Endodermal cell (in vitro differentiated cells): ENCODE measurements at regions not wholly inside any gene's neighbourhood (a gene's known extent, or its start where the extent isn't known, plus 50 kb on each side); places are given as distances from the start of the nearest gene placed in this dataset.

Experiments used
- DNase-seq: peaks from one replicate; pipeline ENCODE4 v3.0.0-alpha.2; 2017
- H3K27ac ChIP-seq: 2 replicates; pipeline ENCODE4 v1.5.1; 2013; ENCODE audit warnings: mild to moderate bottlenecking, low read depth, low read length, moderate library complexity
- H3K27me3 ChIP-seq: 2 replicates; pipeline ENCODE4 v1.6.1; 2013; ENCODE audit warnings: mild to moderate bottlenecking, low read length, moderate library complexity; ENCODE audit not compliant: insufficient read depth, control insufficient read depth, poor library complexity, severe bottlenecking
- H3K36me3 ChIP-seq: 2 replicates; pipeline ENCODE4 v1.7.0; 2013; ENCODE audit warnings: mild to moderate bottlenecking, low read length, moderate library complexity; ENCODE audit not compliant: control insufficient read depth, insufficient read depth
- H3K4me1 ChIP-seq: one replicate; pipeline ENCODE4 v1.7.0; 2013; ENCODE audit warnings: low read length; ENCODE audit not compliant: control insufficient read depth, insufficient read depth
- H3K4me3 ChIP-seq: 2 replicates; pipeline ENCODE4 v1.5.1; 2013; ENCODE audit warnings: mild to moderate bottlenecking, low read length, moderate library complexity
- H3K9ac ChIP-seq: 2 replicates; pipeline ENCODE4 v1.6.1; 2013; ENCODE audit warnings: mild to moderate bottlenecking, low read length, moderate library complexity; ENCODE audit not compliant: poor library complexity, severe bottlenecking; ENCODE audit errors: extremely low read depth
- H3K9me3 ChIP-seq: 2 replicates; pipeline ENCODE4 v1.6.1; 2013; ENCODE audit warnings: mild to moderate bottlenecking, low read length, moderate library complexity; ENCODE audit not compliant: control insufficient read depth
- H3K27ac Mint-ChIP-seq: 2 replicates; pipeline ENCODE4 v1.8.0; 2020; ENCODE audit warnings: mixed read lengths
- H3K27me3 Mint-ChIP-seq: 2 replicates; pipeline ENCODE4 v1.8.0; 2021; ENCODE audit warnings: mild to moderate bottlenecking, mixed read lengths; ENCODE audit not compliant: insufficient read depth
- H3K36me3 Mint-ChIP-seq: 2 replicates; pipeline ENCODE4 v1.8.0; 2020; ENCODE audit warnings: low read depth, mixed read lengths
- H3K4me1 Mint-ChIP-seq: 2 replicates; pipeline ENCODE4 v1.8.0; 2020; ENCODE audit warnings: mixed read lengths
- H3K4me3 Mint-ChIP-seq: 2 replicates; pipeline ENCODE4 v1.8.0; 2020; ENCODE audit warnings: mild to moderate bottlenecking, moderate library complexity, mixed read lengths
- H3K9me3 Mint-ChIP-seq: 2 replicates; pipeline ENCODE4 v1.8.0; 2020; ENCODE audit warnings: mild to moderate bottlenecking, mixed read lengths
- CTCF ChIP-seq: fragments of 200-600 bp; sonication (generic); conservative IDR thresholded peaks from 2 replicates; pipeline ENCODE4 v1.5.0; 2021; ENCODE audit warnings: antibody characterized with exemption, mild to moderate bottlenecking
- WGBS, 2 experiments: methylation state at CpG; one replicate each; pipeline versions ENCODE4 v1.1.5 to v1.1.7; 2013; ENCODE audit warnings: missing lambda C conversion rate in 2 of 2, mixed read lengths in 1 of 2; ENCODE audit not compliant: insufficient coverage in 1 of 2, insufficient read length in 1 of 2; 5-methylcytosine and 5-hydroxymethylcytosine counted together

DNA sequence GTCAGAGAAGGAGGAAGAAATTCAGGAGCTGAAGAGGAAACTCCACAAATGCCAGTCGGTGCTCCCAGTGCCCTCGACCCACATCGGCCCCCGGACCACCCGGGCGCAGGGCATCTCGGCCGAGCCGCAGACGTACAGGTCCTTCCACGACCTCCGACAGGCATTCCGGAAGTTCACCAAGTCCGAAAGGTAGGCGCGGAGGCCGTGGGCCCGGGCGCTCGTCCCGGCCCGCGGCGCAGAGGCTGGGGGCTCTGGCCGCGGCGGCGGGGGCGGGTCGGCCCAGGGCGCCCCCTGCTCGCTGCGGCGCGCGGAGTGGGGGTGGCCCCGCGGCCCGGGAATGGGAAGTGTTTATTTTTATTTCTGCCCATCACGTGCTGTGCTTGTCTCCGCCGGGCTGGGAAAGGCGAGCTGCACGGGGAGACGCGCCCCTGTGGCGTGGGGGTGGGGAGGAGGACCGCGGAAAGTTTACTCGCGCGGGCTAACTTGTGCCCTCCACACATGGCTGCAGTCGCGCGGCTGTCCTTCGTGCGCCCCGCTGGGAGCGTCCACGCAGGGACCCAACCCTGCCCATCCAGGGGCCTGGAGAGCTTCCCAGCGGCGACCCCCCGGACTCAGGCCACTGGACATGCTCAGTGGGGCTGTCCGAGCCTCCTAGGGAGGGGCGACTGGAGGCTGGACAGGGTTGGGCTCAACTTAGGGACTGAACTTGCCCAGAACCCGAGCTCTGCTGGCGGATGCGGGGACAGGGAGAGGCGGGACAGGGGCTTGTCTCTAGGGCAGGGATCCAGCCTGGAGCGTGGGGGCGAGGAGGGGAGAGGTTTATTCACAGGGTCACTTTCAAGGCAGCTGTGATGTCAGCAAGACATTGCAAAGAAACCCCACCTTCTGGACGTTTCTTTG is 82.6 kb upstream of the PRKG1 start:
- Histone ChIP-seq H3K36me3 (no peaks in the 10 kb centered on the region), H3K9ac (no peak overlapping the region), H3K4me1 (no peaks in the 10 kb centered on the region), H3K9me3 (no peaks in the 10 kb centered on the region), H3K27ac (no peak overlapping the region), H3K4me3 (peak overlapping the region; percentile 74), H3K27me3 (peaks cover 66% of the 10 kb centered on the region)
- Mint-ChIP-seq H3K27me3 (peaks cover 56% of the 10 kb centered on the region), H3K27ac (no peak overlapping the region), H3K4me3 (peak overlapping the region; percentile 70), H3K9me3 (no peaks in the 10 kb centered on the region), H3K4me1 (peaks cover 11% of the 10 kb centered on the region), H3K36me3 (no peaks in the 10 kb centered on the region)
- 2 to 8% methylated on average over 17 to 72 of the region's 72 CpGs for WGBS, 2 experiments
- peak; percentile 72 for DNase-seq
- TF ChIP-seq CTCF: no peak

DNA sequence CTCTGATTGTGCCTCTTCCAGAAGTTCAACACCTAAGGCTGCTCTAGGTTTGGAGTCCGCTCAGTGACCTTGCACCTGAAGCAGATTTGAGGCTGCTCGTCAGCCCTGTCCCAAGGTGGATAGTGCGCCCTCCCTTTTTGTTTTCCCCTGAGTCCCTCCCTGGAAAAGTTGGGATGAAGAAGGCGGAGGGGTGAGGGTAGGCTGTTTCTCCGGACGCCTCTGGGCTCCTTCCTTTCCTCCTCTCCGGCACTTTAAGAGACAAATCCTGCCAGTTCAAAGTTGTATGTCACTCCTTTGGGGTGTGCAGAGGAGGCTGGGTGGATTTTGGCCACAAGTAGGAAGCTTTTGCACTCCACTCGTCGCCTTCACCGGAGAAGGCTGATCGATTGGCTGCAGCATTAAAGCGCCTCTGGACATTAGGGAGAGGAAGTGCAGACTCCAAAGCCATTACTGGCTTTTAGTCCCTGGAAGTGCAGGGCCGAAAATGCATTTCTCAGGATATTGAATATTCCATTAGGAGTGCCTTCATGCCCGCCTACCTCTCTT is 81.9 kb upstream of the PRKG1 start:
- peak; percentile 76 for DNase-seq
- Histone ChIP-seq H3K9ac (no peak overlapping the region), H3K4me3 (peak overlapping the region; percentile 74), H3K27ac (no peak overlapping the region), H3K27me3 (peaks cover 60% of the 10 kb centered on the region), H3K4me1 (no peaks in the 10 kb centered on the region), H3K36me3 (no peaks in the 10 kb centered on the region), H3K9me3 (no peaks in the 10 kb centered on the region)
- Mint-ChIP-seq H3K27ac (no peak overlapping the region), H3K27me3 (peaks cover 56% of the 10 kb centered on the region), H3K9me3 (no peaks in the 10 kb centered on the region), H3K36me3 (no peaks in the 10 kb centered on the region), H3K4me1 (peaks cover 11% of the 10 kb centered on the region), H3K4me3 (peak overlapping the region; percentile 70)
- TF ChIP-seq CTCF: no peak
- WGBS, 2 experiments: 41 to 56% methylated on average over 7 to 13 of the region's 14 CpGs

DNA sequence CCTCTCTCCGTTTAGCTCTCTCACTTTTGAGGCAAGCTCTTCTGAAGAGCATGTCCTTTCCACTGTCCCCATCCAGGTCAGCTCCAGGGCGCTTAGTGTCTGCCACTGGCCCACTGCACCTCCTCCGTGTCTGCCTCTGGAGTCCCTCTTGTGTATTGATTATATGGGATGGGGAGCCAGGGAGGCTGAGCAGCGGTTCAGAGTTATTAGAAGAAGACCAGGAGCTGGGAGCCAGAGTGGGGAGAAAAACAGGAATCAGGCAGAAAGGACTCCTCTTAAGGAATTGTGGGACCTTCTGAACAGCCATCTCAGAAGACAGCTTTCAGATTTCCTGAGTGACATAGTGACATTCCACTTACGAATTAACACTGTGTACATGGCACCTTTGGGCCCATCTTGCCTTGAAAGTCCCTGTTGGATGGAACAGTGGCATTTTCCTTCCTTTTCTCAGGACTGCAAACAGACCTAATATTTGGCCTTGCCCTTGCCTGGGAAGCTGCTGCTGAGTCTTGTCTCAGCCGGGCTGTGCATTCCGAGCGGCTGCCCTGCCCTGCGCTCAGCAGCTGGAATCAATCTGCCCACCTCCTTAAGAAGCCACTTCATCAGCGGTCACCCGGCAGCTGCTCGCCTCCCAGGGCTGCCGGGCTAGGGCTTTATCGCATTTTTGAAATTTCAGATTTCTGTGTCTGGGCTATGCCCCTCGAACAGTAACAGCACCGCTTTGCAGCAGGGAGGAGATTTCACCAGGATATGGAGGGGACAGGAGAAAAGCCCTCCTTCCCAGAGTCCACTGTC is 81.1 kb upstream of the PRKG1 start:
- Mint-ChIP-seq H3K4me1 (peaks cover 11% of the 10 kb centered on the region), H3K36me3 (no peaks in the 10 kb centered on the region), H3K9me3 (no peaks in the 10 kb centered on the region), H3K4me3 (peak overlapping the region; percentile 70), H3K27me3 (peaks cover 52% of the 10 kb centered on the region), H3K27ac (no peak overlapping the region)
- peak; percentile 61 for DNase-seq
- Histone ChIP-seq H3K27ac (no peak overlapping the region), H3K9me3 (no peaks in the 10 kb centered on the region), H3K4me1 (no peaks in the 10 kb centered on the region), H3K9ac (no peak overlapping the region), H3K36me3 (no peaks in the 10 kb centered on the region), H3K4me3 (no peak overlapping the region), H3K27me3 (peaks cover 53% of the 10 kb centered on the region)
- WGBS, 2 experiments: 83 to 91% methylated on average over 9 to 16 of the region's 16 CpGs
- no peak for TF ChIP-seq CTCF
